Upper lobe of left lung (tissue), 4 donors: ENCODE measurements at regions not wholly inside any gene's neighbourhood (a gene's known extent, or its start where the extent isn't known, plus 50 kb on each side); places are given as distances from the start of the nearest gene placed in this dataset.

Experiments
- POLR2AphosphoS5 ChIP-seq, 2 donors: sonication (generic); formaldehyde crosslinking; IDR thresholded peaks; one replicate each; pipeline ENCODE4 v1.5.1; 2017; ENCODE audit warnings: antibody characterized with exemption in 2 of 2
- TF ChIP-seq, protein P1 (sequence below), 6 experiments: fragments of 450-650 bp in 4 of 6; fragments of 200-600 bp in 2 of 6; sonication (generic) in 2 of 6; IDR thresholded peaks; one replicate each; pipeline ENCODE4 v1.5.1; 2016 to 2019; ENCODE audit warnings: antibody characterized with exemption in 6 of 6

DNA sequence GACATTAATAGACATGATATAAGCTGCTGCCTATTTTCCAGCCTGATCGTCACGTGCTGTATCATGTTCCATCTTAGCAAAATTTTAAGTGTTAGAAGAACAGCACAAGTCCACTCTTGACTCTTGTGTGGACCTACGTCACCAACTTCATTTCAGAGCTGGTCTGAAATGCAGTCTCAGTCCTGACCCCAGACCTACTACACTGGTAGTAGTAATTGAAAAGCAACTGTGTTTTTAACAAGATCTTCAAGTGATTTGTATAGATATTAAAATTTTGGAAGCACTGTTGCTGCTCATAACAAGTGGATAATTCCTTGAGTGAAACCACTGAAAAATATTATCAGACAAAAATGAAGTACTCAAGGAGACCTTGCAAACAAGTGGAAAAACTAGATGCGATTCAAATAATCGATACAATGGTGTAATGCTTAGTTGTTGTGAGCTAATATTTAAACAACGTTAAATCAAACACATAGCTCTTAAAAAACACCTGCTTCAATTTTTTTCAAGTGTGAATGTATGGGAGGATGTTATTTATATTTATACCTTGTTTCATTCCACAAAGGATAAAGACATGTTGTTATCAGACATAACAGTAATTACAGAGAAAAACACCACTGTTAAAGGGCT, 110.9 kb upstream of the JAG1 start:
- TF ChIP-seq, protein P1, sequence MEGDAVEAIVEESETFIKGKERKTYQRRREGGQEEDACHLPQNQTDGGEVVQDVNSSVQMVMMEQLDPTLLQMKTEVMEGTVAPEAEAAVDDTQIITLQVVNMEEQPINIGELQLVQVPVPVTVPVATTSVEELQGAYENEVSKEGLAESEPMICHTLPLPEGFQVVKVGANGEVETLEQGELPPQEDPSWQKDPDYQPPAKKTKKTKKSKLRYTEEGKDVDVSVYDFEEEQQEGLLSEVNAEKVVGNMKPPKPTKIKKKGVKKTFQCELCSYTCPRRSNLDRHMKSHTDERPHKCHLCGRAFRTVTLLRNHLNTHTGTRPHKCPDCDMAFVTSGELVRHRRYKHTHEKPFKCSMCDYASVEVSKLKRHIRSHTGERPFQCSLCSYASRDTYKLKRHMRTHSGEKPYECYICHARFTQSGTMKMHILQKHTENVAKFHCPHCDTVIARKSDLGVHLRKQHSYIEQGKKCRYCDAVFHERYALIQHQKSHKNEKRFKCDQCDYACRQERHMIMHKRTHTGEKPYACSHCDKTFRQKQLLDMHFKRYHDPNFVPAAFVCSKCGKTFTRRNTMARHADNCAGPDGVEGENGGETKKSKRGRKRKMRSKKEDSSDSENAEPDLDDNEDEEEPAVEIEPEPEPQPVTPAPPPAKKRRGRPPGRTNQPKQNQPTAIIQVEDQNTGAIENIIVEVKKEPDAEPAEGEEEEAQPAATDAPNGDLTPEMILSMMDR (IDR thresholded peaks at IDR 0.05) = no peak
- no peak for TF ChIP-seq POLR2AphosphoS5 (IDR thresholded peaks at IDR 0.05)
